ENCODE measurements at regions not wholly inside any gene's neighbourhood (a gene's known extent, or its start where the extent isn't known, plus 50 kb on each side); places are given as distances from the start of the nearest gene placed in this dataset.
"Not testable (repeated sequence)": the region's sequence is repeated elsewhere in the genome, so short reads cannot be mapped to it uniquely, and the experiment has no call there.

GRCh38 chr11:90593099-90593498, 370.2 kb upstream of the CHORDC1 start:
- no peak for DNase-seq

GRCh38 chr11:90590286-90590685, 367.4 kb upstream of the CHORDC1 start:
- no peak for DNase-seq

- DNase-seq, result no peak
Observed at GRCh38 chr11:90589735-90590134, 366.9 kb upstream of the CHORDC1 start.

- no peak for DNase-seq
Observed at GRCh38 chr11:90587896-90588295, 365.0 kb upstream of the CHORDC1 start.

GRCh38 chr11:90585491-90585890, 362.6 kb upstream of the CHORDC1 start:
- DNase-seq, result no peak

GRCh38 chr11:90582999-90583398, 360.1 kb upstream of the CHORDC1 start:
- DNase-seq, result not testable (repeated sequence)

GRCh38 chr11:90564531-90564930, 341.7 kb upstream of the CHORDC1 start:
- no peak for DNase-seq

- DNase-seq, result no peak
Observed at GRCh38 chr11:90558328-90558865, 335.5 kb upstream of the CHORDC1 start.

- no peak for DNase-seq
Observed at GRCh38 chr11:90556606-90557005, 333.8 kb upstream of the CHORDC1 start.

- no peak for DNase-seq
Observed at GRCh38 chr11:90556026-90556425, 333.2 kb upstream of the CHORDC1 start.

- DNase-seq, result no peak
Observed at GRCh38 chr11:90555477-90555876, 332.6 kb upstream of the CHORDC1 start.

GRCh38 chr11:90542092-90542491, 319.2 kb upstream of the CHORDC1 start:
- no peak for DNase-seq

GRCh38 chr11:90536301-90536700, 313.5 kb upstream of the CHORDC1 start:
- DNase-seq, result no peak

GRCh38 chr11:90532125-90532524, 309.3 kb upstream of the CHORDC1 start:
- DNase-seq, result no peak

GRCh38 chr11:90531001-90531400, 308.2 kb upstream of the CHORDC1 start:
- DNase-seq, result no peak

GRCh38 chr11:90525962-90526361, 303.1 kb upstream of the CHORDC1 start:
- no peak for DNase-seq

GRCh38 chr11:90512846-90513245, 290.0 kb upstream of the CHORDC1 start:
- DNase-seq, result no peak

GRCh38 chr11:90510839-90511238, 288.0 kb upstream of the CHORDC1 start:
- DNase-seq, result no peak

GRCh38 chr11:90500922-90501568, 278.2 kb upstream of the CHORDC1 start:
- no peak for DNase-seq

GRCh38 chr11:90496722-90497121, 273.9 kb upstream of the CHORDC1 start:
- DNase-seq, result no peak

- no peak for DNase-seq
Observed at GRCh38 chr11:90493379-90493778, 270.5 kb upstream of the CHORDC1 start.

GRCh38 chr11:90491466-90491865, 268.6 kb upstream of the CHORDC1 start:
- DNase-seq, result no peak

GRCh38 chr11:90476442-90477007, 253.7 kb upstream of the CHORDC1 start:
- peak; percentile 57 for DNase-seq

GRCh38 chr11:90468923-90469322, 246.1 kb upstream of the CHORDC1 start:
- DNase-seq, result no peak

- no peak for DNase-seq
Observed at GRCh38 chr11:90465553-90465952, 242.7 kb upstream of the CHORDC1 start.
